ENCODE measurements at regions not wholly inside any gene's neighbourhood (a gene's known extent, or its start where the extent isn't known, plus 50 kb on each side); places are given as distances from the start of the nearest gene placed in this dataset.

- Histone ChIP-seq H3K4me3 (no peak overlapping the region), H3K9me3 (no peaks in the 10 kb centered on the region), H3K4me1 (ENCODE audit: low read depth) (no peaks in the 10 kb centered on the region), H3K36me3 (ENCODE audit: low read depth) (no peaks in the 10 kb centered on the region)
- no peak for TF ChIP-seq CTCF (IDR thresholded peaks at IDR 0.05)
- no peak for ATAC-seq
- no peak for DNase-seq
- intact Hi-C loops (cut with DNase I, micrococcal nuclease) = no loop called here
Observed at GRCh38 chr7:84471576-84471975, 277.0 kb upstream of the SEMA3A start.

DNA sequence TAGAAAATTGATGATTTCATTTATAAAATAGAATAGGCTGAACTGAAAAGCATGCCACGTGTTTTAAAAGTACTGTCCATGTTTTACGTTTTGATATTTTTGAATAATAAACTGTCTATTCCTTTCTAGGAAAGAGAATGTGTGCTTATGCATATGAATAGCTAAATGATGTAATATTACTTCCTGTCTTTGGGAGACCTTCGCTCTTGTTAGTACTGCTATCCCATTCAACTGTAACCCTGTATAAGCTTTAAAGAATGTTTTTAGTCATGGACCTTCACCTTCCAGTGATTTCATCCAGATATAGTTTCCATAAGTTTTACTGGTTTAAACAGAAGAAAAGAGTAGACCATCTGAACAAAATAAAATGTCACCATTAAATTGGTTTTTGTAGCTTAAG is 274.4 kb upstream of the SEMA3A start:
- intact Hi-C loops (cut with DNase I, micrococcal nuclease) = no loop called here
- H3K4me1 ChIP-seq (ENCODE audit: low read depth) = no peaks in the 10 kb centered on the region

DNA sequence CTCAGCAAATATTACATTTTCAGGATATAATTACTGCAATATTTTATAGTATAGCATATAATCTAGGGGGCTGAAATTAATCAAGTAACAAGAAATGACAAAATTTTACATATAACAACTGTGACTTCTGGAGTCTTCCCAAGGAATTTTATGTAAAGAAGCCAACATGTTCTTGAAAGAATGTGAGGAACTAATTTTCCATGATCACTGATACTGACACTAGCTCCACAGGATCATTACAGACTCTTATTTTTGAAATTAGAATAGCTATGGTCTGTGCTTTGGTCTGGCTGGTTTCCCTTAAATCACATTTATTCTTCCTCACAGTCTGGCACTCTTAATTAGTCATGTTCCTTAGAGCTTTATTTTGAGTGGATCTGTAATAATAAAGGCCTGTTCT is 267.7 kb upstream of the SEMA3A start:
- no peak for DNase-seq
- no peak for TF ChIP-seq CTCF (IDR thresholded peaks at IDR 0.05)
- Histone ChIP-seq H3K4me1 (ENCODE audit: low read depth) (no peaks in the 10 kb centered on the region), H3K36me3 (ENCODE audit: low read depth) (no peaks in the 10 kb centered on the region), H3K9me3 (no peaks in the 10 kb centered on the region), H3K4me3 (no peak overlapping the region)
- no peak for ATAC-seq
- intact Hi-C loops (cut with DNase I, micrococcal nuclease) = no loop called here

More for the DNA sequence above, 274.4 kb upstream of the SEMA3A start:
- H3K36me3 ChIP-seq (ENCODE audit: low read depth) = no peaks in the 10 kb centered on the region
- no peaks in the 10 kb centered on the region for H3K9me3 ChIP-seq
- no peak overlapping the region for H3K4me3 ChIP-seq
- no peak for TF ChIP-seq CTCF (IDR thresholded peaks at IDR 0.05)
- no peak for DNase-seq
- no peak for ATAC-seq

- DNase-seq = no peak
- no peaks in the 10 kb centered on the region for H3K36me3 ChIP-seq (ENCODE audit: low read depth)
- no peak for TF ChIP-seq CTCF (IDR thresholded peaks at IDR 0.05)
- H3K4me3 ChIP-seq = no peak overlapping the region
- no peaks in the 10 kb centered on the region for H3K9me3 ChIP-seq
- ATAC-seq = no peak
- intact Hi-C loops (cut with DNase I, micrococcal nuclease) = no loop called here
- no peaks in the 10 kb centered on the region for H3K4me1 ChIP-seq (ENCODE audit: low read depth)
Observed at GRCh38 chr7:84461093-84461492, 266.5 kb upstream of the SEMA3A start.

DNA sequence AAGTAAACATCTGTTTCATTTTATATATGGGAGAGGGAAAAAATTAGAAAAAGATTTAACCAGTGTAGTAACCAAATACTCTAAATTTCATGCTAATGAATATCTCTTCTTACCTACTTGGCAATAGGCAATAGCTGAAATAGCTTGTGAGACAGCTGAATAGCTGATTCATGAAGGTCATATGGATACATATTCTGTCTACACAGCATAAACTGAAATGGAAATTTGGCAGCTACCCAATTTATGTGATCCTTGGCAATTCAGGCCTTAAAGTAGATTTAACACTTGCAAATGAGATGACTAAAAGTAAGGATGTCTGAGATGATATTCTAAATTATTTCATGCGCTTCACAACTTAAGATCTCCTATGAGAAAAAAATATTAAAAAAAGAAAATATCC is 261.2 kb upstream of the SEMA3A start:
- H3K36me3 ChIP-seq (ENCODE audit: low read depth) = no peaks in the 10 kb centered on the region
- DNase-seq = no peak
- no peak for ATAC-seq
- H3K4me3 ChIP-seq = no peak overlapping the region
- no peaks in the 10 kb centered on the region for H3K4me1 ChIP-seq (ENCODE audit: low read depth)
- no peak for TF ChIP-seq CTCF (IDR thresholded peaks at IDR 0.05)
- no peaks in the 10 kb centered on the region for H3K9me3 ChIP-seq
- intact Hi-C loops (cut with DNase I, micrococcal nuclease) = no loop called here

Measured in mucosa of descending colon (tissue), 3 donors.